ENCODE measurements at regions not wholly inside any gene's neighbourhood (a gene's known extent, or its start where the extent isn't known, plus 50 kb on each side); places are given as distances from the start of the nearest gene placed in this dataset.

GRCh38 chr3:187827723-187828122 is 82.5 kb upstream of the BCL6 start:
- no peak for DNase-seq

- no peak for DNase-seq
These were observed 83.5 kb upstream of the BCL6 start for GRCh38 chr3:187828579-187829452.

- DNase-seq, result no peak
These were observed 84.9 kb upstream of the BCL6 start for GRCh38 chr3:187830181-187830580.

GRCh38 chr3:187831125-187832051 is 86.1 kb upstream of the BCL6 start:
- no peak for DNase-seq

GRCh38 chr3:187832202-187832601 is 86.9 kb upstream of the BCL6 start:
- DNase-seq, result no peak

- DNase-seq, result no peak
These were observed 88.1 kb upstream of the BCL6 start for GRCh38 chr3:187833375-187833774.

GRCh38 chr3:187833799-187834578 is 88.7 kb upstream of the BCL6 start:
- no peak for DNase-seq

- no peak for DNase-seq
These were observed 91.8 kb upstream of the BCL6 start for GRCh38 chr3:187836823-187837770.

GRCh38 chr3:187838016-187838540 is 92.8 kb upstream of the BCL6 start:
- no peak for DNase-seq

GRCh38 chr3:187839422-187839821 is 94.2 kb upstream of the BCL6 start:
- DNase-seq, result no peak

GRCh38 chr3:187840856-187841255 is 95.6 kb upstream of the BCL6 start:
- DNase-seq, result no peak

- no peak for DNase-seq
These were observed 96.3 kb upstream of the BCL6 start for GRCh38 chr3:187841560-187841959.

- DNase-seq, result no peak
These were observed 98.4 kb upstream of the BCL6 start for GRCh38 chr3:187843654-187844053.

GRCh38 chr3:187844708-187845107 is 99.4 kb upstream of the BCL6 start:
- DNase-seq, result no peak

GRCh38 chr3:187845826-187846225 is 100.6 kb upstream of the BCL6 start:
- no peak for DNase-seq

- no peak for DNase-seq
These were observed 103.1 kb upstream of the BCL6 start for GRCh38 chr3:187848401-187848800.

GRCh38 chr3:187849016-187849654 is 103.9 kb upstream of the BCL6 start:
- DNase-seq, result no peak

GRCh38 chr3:187850258-187850921 is 105.1 kb upstream of the BCL6 start:
- no peak for DNase-seq

- DNase-seq, result no peak
These were observed 107.8 kb upstream of the BCL6 start for GRCh38 chr3:187852842-187853730.
